ENCODE measurements at regions not wholly inside any gene's neighbourhood (a gene's known extent, or its start where the extent isn't known, plus 50 kb on each side); places are given as distances from the start of the nearest gene placed in this dataset.

DNA sequence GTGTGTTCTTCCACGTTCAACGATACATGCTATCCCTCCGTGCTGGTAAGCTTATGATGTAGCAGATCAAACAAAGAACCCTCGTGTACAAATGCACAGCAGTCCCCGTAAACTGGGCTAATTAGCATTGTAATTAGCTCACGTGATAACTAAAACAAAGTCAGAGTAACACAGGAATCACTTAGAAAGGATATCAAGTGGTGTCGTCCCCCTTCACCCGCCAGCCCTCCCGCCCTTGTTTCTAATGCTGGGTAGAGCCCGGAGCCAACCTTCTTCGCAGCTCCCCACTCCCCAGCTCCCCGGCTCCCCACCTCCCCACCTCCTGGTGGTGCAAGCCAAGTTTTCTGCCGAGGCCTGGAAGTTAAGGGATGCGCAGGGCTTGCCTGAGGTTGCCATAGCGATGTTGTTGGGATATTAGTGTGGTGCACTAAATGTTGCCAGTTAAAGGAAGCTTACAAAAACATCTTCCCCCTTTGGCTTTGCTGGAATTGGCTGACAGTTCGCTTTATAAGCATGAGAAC lies 357.9 kb upstream of the CCNH start:
- no peak overlapping the region for H3K4me3 ChIP-seq (ENCODE audit: low read depth, low read length, poor library complexity, severe bottlenecking)
- no peaks in the 10 kb centered on the region for H3K36me3 ChIP-seq (ENCODE audit: insufficient read depth, low read length, poor library complexity, severe bottlenecking)
- no peak for DNase-seq (ENCODE audit: low spot score)
- H3K9me3 ChIP-seq (ENCODE audit: low read depth, low read length, poor library complexity, severe bottlenecking) = no peaks in the 10 kb centered on the region
- no peaks in the 10 kb centered on the region for H3K4me1 ChIP-seq (ENCODE audit: insufficient read depth, low read length, poor library complexity, severe bottlenecking)
- no peaks in the 10 kb centered on the region for H3K27me3 ChIP-seq (replicated peaks; ENCODE audit: insufficient read depth, low read depth, low read length, poor library complexity)
- no TSS peak for BruUV-seq (replicated peaks)
- H3K27ac ChIP-seq (ENCODE audit: low read depth, low read length, poor library complexity, severe bottlenecking) = no peak overlapping the region
- no peak for TF ChIP-seq EZH2 (IDR thresholded peaks at IDR 0.05; ENCODE audit: borderline replicate concordance, low read depth, low read length, poor library complexity, severe bottlenecking)
- TF ChIP-seq, protein P1, sequence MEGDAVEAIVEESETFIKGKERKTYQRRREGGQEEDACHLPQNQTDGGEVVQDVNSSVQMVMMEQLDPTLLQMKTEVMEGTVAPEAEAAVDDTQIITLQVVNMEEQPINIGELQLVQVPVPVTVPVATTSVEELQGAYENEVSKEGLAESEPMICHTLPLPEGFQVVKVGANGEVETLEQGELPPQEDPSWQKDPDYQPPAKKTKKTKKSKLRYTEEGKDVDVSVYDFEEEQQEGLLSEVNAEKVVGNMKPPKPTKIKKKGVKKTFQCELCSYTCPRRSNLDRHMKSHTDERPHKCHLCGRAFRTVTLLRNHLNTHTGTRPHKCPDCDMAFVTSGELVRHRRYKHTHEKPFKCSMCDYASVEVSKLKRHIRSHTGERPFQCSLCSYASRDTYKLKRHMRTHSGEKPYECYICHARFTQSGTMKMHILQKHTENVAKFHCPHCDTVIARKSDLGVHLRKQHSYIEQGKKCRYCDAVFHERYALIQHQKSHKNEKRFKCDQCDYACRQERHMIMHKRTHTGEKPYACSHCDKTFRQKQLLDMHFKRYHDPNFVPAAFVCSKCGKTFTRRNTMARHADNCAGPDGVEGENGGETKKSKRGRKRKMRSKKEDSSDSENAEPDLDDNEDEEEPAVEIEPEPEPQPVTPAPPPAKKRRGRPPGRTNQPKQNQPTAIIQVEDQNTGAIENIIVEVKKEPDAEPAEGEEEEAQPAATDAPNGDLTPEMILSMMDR (conservative IDR thresholded peaks at IDR 0.05; ENCODE audit: low read depth, low read length) = no peak
- intact Hi-C loops (cut with micrococcal nuclease; ENCODE audit: unreplicated experiment) = no loop called here
- POLR2A ChIA-PET (ENCODE audit: low non-redundant PET) = no interaction called here
- CTCF ChIA-PET = no interaction called here

DNA sequence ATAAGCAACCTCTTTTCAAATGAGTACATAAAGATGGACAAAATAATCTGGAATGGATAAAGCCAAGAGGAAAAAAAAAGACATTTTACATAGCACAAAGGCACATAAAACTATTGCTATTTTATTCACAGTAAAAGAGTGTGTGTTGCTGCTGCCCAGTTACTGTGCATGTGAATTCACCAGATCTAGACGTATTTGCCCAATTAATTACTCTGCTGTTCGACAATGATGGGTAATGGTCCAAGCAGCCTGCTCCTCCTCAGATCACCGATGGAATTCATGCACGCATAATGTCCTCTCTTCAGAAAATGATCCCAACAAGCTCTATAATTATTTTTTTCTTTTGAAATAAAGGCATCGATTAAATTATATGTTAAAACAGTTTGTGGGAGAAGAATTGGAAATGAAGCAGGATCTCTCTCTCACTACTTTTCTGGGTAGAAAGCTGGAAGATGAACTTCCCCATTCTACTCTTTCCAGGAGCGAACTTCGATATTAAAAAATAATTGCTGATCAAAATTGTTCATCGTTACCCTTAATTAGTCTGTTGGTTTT lies 357.4 kb upstream of the CCNH start:
- ChIA-PET POLR2A (ENCODE audit: low non-redundant PET) (no interaction called here), CTCF (no interaction called here)
- intact Hi-C loops (cut with micrococcal nuclease; ENCODE audit: unreplicated experiment) = no loop called here
- no peaks in the 10 kb centered on the region for H3K9me3 ChIP-seq (ENCODE audit: low read depth, low read length, poor library complexity, severe bottlenecking)
- BruUV-seq (replicated peaks) = no TSS peak
- no peaks in the 10 kb centered on the region for H3K36me3 ChIP-seq (ENCODE audit: insufficient read depth, low read length, poor library complexity, severe bottlenecking)
- no peak for DNase-seq (ENCODE audit: low spot score)
- no peak overlapping the region for H3K27ac ChIP-seq (ENCODE audit: low read depth, low read length, poor library complexity, severe bottlenecking)
- H3K4me3 ChIP-seq (ENCODE audit: low read depth, low read length, poor library complexity, severe bottlenecking) = no peak overlapping the region
- no peaks in the 10 kb centered on the region for H3K4me1 ChIP-seq (ENCODE audit: insufficient read depth, low read length, poor library complexity, severe bottlenecking)
- no peaks in the 10 kb centered on the region for H3K27me3 ChIP-seq (replicated peaks; ENCODE audit: insufficient read depth, low read depth, low read length, poor library complexity)
- TF ChIP-seq, protein P1 (conservative IDR thresholded peaks at IDR 0.05; ENCODE audit: low read depth, low read length) = no peak
- no peak for TF ChIP-seq EZH2 (IDR thresholded peaks at IDR 0.05; ENCODE audit: borderline replicate concordance, low read depth, low read length, poor library complexity, severe bottlenecking)

DNA sequence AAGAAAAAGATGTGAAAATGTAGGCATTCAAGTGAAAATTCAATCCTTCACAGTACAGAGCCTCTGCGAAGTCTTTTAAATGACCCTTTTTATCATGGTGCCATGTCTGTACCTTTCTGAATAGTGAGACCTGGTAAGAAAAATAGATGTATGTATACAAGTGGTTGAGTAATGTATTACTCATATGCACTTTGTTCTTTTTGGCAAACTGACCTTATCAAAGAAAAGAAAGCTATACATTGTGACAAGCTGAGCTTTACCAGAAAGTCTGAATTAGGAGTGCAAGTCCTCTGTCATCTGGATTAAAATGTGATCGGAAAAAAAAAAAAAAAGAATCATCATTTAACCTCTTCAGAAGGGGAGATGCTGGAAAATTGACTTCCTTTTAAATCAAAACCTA lies 356.4 kb upstream of the CCNH start:
- POLR2A ChIA-PET (ENCODE audit: low non-redundant PET) = no interaction called here
- TF ChIP-seq, protein P1 (conservative IDR thresholded peaks at IDR 0.05; ENCODE audit: low read depth, low read length) = no peak
- TF ChIP-seq EZH2 (IDR thresholded peaks at IDR 0.05; ENCODE audit: borderline replicate concordance, low read depth, low read length, poor library complexity, severe bottlenecking) = no peak
- H3K36me3 ChIP-seq (ENCODE audit: insufficient read depth, low read length, poor library complexity, severe bottlenecking) = no peaks in the 10 kb centered on the region
- DNase-seq (ENCODE audit: low spot score) = no peak
- no peak overlapping the region for H3K27ac ChIP-seq (ENCODE audit: low read depth, low read length, poor library complexity, severe bottlenecking)
- intact Hi-C loops (cut with micrococcal nuclease; ENCODE audit: unreplicated experiment) = no loop called here
- no peaks in the 10 kb centered on the region for H3K4me1 ChIP-seq (ENCODE audit: insufficient read depth, low read length, poor library complexity, severe bottlenecking)
- H3K4me3 ChIP-seq (ENCODE audit: low read depth, low read length, poor library complexity, severe bottlenecking) = no peak overlapping the region
- H3K27me3 ChIP-seq (replicated peaks; ENCODE audit: insufficient read depth, low read depth, low read length, poor library complexity) = no peaks in the 10 kb centered on the region
- H3K9me3 ChIP-seq (ENCODE audit: low read depth, low read length, poor library complexity, severe bottlenecking) = no peaks in the 10 kb centered on the region
- CTCF ChIA-PET = no interaction called here
- no TSS peak for BruUV-seq (replicated peaks)

Data from A673 (cell line).